ENCODE measurements at regions not wholly inside any gene's neighbourhood (a gene's known extent, or its start where the extent isn't known, plus 50 kb on each side); places are given as distances from the start of the nearest gene placed in this dataset.

- ATAC-seq = no peak
Observed at GRCh38 chr2:118738106-118738505, 109.3 kb downstream of the EN1 start.

GRCh38 chr2:118737684-118738083 is 109.8 kb downstream of the EN1 start:
- no peak for ATAC-seq

GRCh38 chr2:118732432-118732831 is 115.0 kb downstream of the EN1 start:
- ATAC-seq = no peak

GRCh38 chr2:118731413-118731812 is 116.0 kb downstream of the EN1 start:
- ATAC-seq = no peak

- ATAC-seq = no peak
Observed at GRCh38 chr2:118730405-118730804, 117.0 kb downstream of the EN1 start.

GRCh38 chr2:118729760-118730159 is 117.7 kb downstream of the EN1 start:
- ATAC-seq = no peak

- ATAC-seq = no peak
Observed at GRCh38 chr2:118728984-118729383, 118.5 kb downstream of the EN1 start.

- ATAC-seq = no peak
Observed at GRCh38 chr2:118726821-118727220, 120.6 kb downstream of the EN1 start.

GRCh38 chr2:118723394-118723793 is 124.1 kb downstream of the EN1 start:
- no peak for ATAC-seq

GRCh38 chr2:118722976-118723375 is 124.5 kb downstream of the EN1 start:
- no peak for ATAC-seq

- no peak for ATAC-seq
Observed at GRCh38 chr2:118721817-118722551, 125.5 kb downstream of the EN1 start.

- ATAC-seq = no peak
Observed at GRCh38 chr2:118720866-118721265, 126.6 kb downstream of the EN1 start.

GRCh38 chr2:118718921-118719320 is 128.5 kb downstream of the EN1 start:
- no peak for ATAC-seq

GRCh38 chr2:118716102-118716501 is 131.3 kb downstream of the EN1 start:
- no peak for ATAC-seq

- no peak for ATAC-seq
Observed at GRCh38 chr2:118714118-118714517, 133.3 kb downstream of the EN1 start.

GRCh38 chr2:118711603-118712002 is 135.8 kb downstream of the EN1 start:
- no peak for ATAC-seq

GRCh38 chr2:118710481-118710880 is 137.0 kb downstream of the EN1 start:
- no peak for ATAC-seq

- ATAC-seq = no peak
Observed at GRCh38 chr2:118709786-118710185, 137.7 kb downstream of the EN1 start.

GRCh38 chr2:118706844-118707243 is 140.6 kb downstream of the EN1 start:
- ATAC-seq = no peak

- ATAC-seq = no peak
Observed at GRCh38 chr2:118706371-118706770, 141.1 kb downstream of the EN1 start.

- ATAC-seq = no peak
Observed at GRCh38 chr2:118705032-118705431, 142.4 kb downstream of the EN1 start.

GRCh38 chr2:118699447-118700175 is 147.8 kb downstream of the EN1 start:
- no peak for ATAC-seq

- ATAC-seq = no peak
Observed at GRCh38 chr2:118698564-118698963, 148.9 kb downstream of the EN1 start.

- no peak for ATAC-seq
Observed at GRCh38 chr2:118697781-118698180, 149.7 kb downstream of the EN1 start.

Data from activated CD4-positive, CD25-positive, alpha-beta regulatory T cell treated with anti-CD3 and anti-CD28 coated beads, Interleukin-2, amount 50 U/mL, for 24 hours (primary cell).